Activated naive CD8-positive, alpha-beta T cell treated with anti-CD3 and anti-CD28 coated beads, Interleukin-2, amount 10 ng/mL, durations not matched to agents 7 days and 5 days (primary cell): ENCODE measurements at regions not wholly inside any gene's neighbourhood (a gene's known extent, or its start where the extent isn't known, plus 50 kb on each side); places are given as distances from the start of the nearest gene placed in this dataset.
A peak's percentile ranks its signal among the peaks of the same experiment; 100 is the strongest.

Experiments used
- ATAC-seq: fragments of 150-1000 bp; cut with Tn5 transposase; one replicate; pipeline ENCODE4 v1.10.0; 2021; ENCODE audit warnings: low read depth, moderate library complexity
- POLR2A ChIA-PET: fragments of 350-600 bp; sonication (Branson Sonifier 250); formaldehyde crosslinking; loops from one replicate; lab custom pipeline; 2021; ENCODE audit warnings: antibody characterized with exemption; lab: Charles Lee
- DNase-seq: peaks from one replicate; pipeline ENCODE4 v3.0.0; 2021
- H3K27ac Mint-ChIP-seq: one replicate; pipeline ENCODE4 v1.8.0; 2022; ENCODE audit warnings: mild to moderate bottlenecking, mixed read lengths
- H3K27me3 Mint-ChIP-seq: one replicate; pipeline ENCODE4 v1.8.0; 2022; ENCODE audit warnings: mild to moderate bottlenecking, moderate library complexity, mixed read lengths
- H3K36me3 Mint-ChIP-seq: one replicate; pipeline ENCODE4 v1.8.0; 2021; ENCODE audit warnings: mild to moderate bottlenecking, mixed read lengths
- H3K4me1 Mint-ChIP-seq: one replicate; pipeline ENCODE4 v1.8.0; 2021; ENCODE audit warnings: mixed read lengths
- H3K4me3 Mint-ChIP-seq: one replicate; pipeline ENCODE4 v1.8.0; 2022; ENCODE audit warnings: mild to moderate bottlenecking, moderate library complexity, mixed read lengths
- H3K9me3 Mint-ChIP-seq: one replicate; pipeline ENCODE4 v1.8.0; 2021; ENCODE audit warnings: mixed read lengths

DNA sequence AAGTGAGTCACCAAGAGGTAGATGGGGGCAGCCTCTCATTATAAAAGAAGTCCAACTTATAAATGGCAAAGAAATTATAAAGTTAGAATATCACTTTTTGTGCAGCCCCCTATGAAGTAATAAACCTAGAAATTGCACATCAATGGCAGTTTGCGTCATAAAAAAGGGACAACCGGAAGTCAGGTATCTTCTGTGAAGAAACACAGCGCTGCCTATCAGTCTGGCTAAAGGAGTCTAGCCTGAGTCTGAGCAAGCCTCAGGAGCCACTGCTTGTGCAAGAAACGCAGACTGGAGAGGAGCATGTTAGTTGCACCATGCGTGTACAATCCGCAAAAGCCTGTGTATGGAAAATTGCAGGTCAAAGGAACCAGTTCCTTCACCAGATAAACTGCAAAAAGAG, 178.4 kb downstream of the ARRDC4 start:
- POLR2A ChIA-PET, result no interaction called here
- no peak overlapping the region for H3K4me3 Mint-ChIP-seq
- no peaks in the 10 kb centered on the region for H3K4me1 Mint-ChIP-seq
- H3K27ac Mint-ChIP-seq, result no peak overlapping the region
- H3K36me3 Mint-ChIP-seq, result no peaks in the 10 kb centered on the region
- ATAC-seq (no peak), DNase-seq (no peak)
- H3K9me3 Mint-ChIP-seq, result no peaks in the 10 kb centered on the region
- peaks cover 8% of the 10 kb centered on the region for H3K27me3 Mint-ChIP-seq

DNA sequence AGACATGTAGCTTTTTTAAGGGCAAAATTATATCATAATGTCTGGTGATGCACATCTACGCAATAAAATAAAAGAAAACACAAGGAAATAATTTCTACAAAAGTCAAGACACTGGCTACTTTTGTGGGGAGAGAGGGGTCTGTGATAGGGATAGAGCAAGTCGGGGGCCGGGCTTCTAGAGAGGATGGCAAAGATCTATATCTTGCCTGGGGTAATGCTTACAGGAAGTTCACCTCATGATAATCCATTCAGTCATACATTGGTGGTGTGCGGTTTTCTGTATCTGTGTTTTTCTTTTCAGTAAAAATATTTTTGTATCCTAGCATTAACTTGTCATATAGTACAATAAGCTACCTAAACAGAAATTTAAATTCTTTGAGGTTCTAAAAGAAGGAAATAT, 178.8 kb downstream of the ARRDC4 start:
- Mint-ChIP-seq H3K9me3 (no peaks in the 10 kb centered on the region), H3K27me3 (peaks cover 8% of the 10 kb centered on the region), H3K4me1 (no peaks in the 10 kb centered on the region), H3K4me3 (no peak overlapping the region), H3K27ac (no peak overlapping the region), H3K36me3 (no peaks in the 10 kb centered on the region)
- POLR2A ChIA-PET, result no interaction called here
- no peak for ATAC-seq
- no peak for DNase-seq

DNA sequence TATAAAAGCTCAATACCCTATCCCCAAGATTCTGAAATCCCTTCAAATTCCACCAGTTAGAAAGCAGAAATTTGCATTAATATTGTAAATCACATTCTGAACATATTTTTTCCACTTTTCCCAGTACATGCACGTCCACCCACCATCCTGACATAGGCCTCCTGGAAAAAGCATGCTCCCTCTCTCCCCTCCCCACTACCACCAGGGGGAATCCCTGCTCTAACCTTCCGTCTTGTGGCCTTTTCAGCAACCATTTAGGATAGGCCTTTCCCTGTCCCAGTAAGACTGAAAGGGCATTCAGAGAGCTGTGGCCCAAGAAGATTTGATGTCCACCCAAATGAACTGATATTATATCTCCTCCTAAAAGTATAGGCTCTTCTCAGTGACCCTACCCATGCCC, 182.1 kb downstream of the ARRDC4 start:
- Mint-ChIP-seq H3K4me3 (no peak overlapping the region), H3K27ac (no peak overlapping the region), H3K9me3 (no peaks in the 10 kb centered on the region), H3K4me1 (no peaks in the 10 kb centered on the region), H3K27me3 (peaks cover 13% of the 10 kb centered on the region), H3K36me3 (no peaks in the 10 kb centered on the region)
- POLR2A ChIA-PET, result no interaction called here
- no peak for ATAC-seq
- no peak for DNase-seq

DNA sequence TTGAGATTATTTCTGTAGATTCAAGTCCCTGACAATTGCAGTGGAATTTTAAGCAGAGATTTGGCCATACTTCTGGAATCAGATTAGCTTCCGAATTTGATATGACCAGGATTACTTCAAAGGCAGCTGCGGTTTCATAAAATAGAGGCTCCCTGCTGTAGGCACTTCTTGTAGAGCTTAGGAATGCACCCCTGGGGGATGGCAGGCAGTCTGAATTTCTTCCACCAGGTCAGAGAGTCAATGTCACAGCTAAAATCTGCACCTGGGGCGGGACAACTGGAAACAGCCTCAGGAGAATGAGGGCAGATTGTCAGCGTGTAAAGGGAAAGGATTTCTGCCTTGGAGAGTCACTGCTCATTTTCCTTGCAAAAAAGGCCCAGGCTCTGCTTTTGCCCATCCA, 182.6 kb downstream of the ARRDC4 start:
- Mint-ChIP-seq H3K27me3 (peaks cover 11% of the 10 kb centered on the region), H3K4me1 (no peaks in the 10 kb centered on the region), H3K4me3 (no peak overlapping the region), H3K9me3 (no peaks in the 10 kb centered on the region), H3K36me3 (no peaks in the 10 kb centered on the region), H3K27ac (no peak overlapping the region)
- no peak for ATAC-seq
- no peak for DNase-seq
- POLR2A ChIA-PET, result no interaction called here

DNA sequence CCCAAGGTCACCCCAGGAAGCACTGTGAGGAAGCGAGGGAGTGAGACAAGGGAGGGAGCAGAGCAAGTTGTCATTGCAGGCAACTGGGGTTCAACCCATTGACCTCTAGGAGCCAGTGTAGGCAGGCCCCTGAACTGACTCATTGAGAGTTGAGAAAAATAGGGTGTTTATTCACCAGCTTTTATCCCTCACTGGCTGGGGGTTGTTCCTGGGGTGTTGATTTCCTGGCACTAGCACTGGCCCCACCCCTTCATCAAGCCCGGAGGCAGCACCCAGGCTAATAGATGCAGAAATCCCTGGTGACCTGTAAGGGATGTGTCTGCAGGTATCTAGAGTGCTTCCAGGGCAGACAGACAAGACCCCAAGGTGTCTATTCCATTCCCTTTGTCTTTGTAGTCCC, 183.9 kb downstream of the ARRDC4 start:
- no peaks in the 10 kb centered on the region for H3K36me3 Mint-ChIP-seq
- no peak for DNase-seq
- POLR2A ChIA-PET, result no interaction called here
- H3K27me3 Mint-ChIP-seq, result peaks cover 10% of the 10 kb centered on the region
- no peaks in the 10 kb centered on the region for H3K4me1 Mint-ChIP-seq
- ATAC-seq, result no peak
- no peak overlapping the region for H3K4me3 Mint-ChIP-seq
- H3K27ac Mint-ChIP-seq, result no peak overlapping the region
- no peaks in the 10 kb centered on the region for H3K9me3 Mint-ChIP-seq

DNA sequence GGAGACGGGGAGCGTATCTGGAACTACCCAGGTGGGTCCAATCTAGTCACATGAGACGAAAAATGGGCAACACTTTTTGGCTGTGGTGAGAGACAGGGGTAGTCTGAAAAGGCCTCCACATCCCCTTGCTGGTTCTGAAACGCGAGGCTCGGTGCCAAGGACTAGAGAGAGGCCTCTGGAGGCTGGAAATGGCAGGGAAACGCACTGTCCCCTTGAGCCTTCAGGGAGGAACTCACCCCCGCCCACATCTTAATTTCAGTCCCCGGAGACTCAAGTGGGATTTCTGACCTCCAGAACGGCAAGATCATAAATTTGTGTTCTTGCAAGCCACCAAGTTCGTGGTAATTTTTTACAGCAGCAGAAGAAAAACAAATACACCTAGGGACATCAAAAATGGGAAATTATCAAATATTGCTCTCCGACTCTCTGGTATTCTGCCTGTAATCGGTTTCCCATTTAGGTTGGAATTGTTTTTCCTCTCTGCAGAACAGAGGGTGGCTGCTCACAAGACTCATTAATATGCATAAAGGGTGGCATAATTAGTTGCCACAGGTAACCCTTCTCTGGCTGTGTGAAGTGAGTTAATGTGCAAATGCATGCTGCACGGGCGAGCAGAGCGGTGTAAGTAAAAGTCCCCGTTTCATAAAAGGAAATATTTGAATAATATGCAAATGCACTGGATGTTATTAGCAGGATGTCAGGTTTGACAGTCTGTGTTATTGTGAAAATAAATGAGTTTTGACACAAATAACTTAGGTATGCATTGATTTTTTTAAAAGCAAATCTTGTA, 185.7 kb downstream of the ARRDC4 start:
- H3K9me3 Mint-ChIP-seq, result no peaks in the 10 kb centered on the region
- H3K36me3 Mint-ChIP-seq, result no peaks in the 10 kb centered on the region
- POLR2A ChIA-PET, result no interaction called here
- no peak for ATAC-seq
- H3K27ac Mint-ChIP-seq, result no peak overlapping the region
- DNase-seq, result no peak
- H3K4me3 Mint-ChIP-seq, result no peak overlapping the region
- H3K27me3 Mint-ChIP-seq, result peaks cover 14% of the 10 kb centered on the region
- H3K4me1 Mint-ChIP-seq, result no peaks in the 10 kb centered on the region

DNA sequence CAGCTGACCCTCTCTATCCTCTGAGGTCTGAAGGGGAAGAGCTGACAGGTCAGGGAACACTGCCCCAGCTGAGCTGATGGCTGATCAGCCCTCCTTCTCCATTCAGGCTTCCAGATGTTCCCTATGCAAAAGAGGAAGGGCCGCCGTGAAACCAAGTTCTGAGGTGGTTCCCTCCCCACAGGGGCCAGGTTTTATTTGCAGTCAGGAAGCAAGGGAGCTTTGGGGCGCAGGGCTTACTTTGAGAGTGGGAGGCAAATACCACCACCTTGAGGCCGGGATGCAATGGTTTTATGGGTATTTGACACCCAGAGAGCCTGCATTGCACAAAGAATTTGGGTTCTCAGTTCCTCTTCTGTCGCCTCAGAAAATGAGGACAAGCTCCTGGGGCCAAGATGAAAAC, 186.9 kb downstream of the ARRDC4 start:
- H3K36me3 Mint-ChIP-seq, result no peaks in the 10 kb centered on the region
- no peak overlapping the region for H3K4me3 Mint-ChIP-seq
- no peaks in the 10 kb centered on the region for H3K4me1 Mint-ChIP-seq
- no peak for ATAC-seq
- DNase-seq, result no peak
- POLR2A ChIA-PET, result no interaction called here
- H3K9me3 Mint-ChIP-seq, result no peaks in the 10 kb centered on the region
- H3K27ac Mint-ChIP-seq, result no peak overlapping the region
- H3K27me3 Mint-ChIP-seq, result peaks cover 17% of the 10 kb centered on the region

DNA sequence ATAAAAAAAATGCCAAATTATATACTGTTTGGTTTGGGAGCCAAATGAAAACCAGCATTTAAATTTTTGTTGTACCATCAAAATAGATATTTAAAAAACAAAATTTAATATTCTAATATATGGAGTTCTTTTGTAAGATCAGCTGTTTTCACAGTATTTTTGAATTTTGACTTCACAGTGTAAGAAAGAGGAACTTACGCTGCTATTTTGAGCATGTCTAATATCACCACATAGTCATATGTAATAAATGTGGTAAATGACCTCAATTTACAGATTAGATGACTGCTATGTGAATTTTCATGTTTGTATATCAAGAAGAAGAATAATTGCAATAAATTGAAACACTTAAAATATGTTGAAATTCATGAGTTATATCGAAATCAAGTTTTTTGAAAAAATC, 189.6 kb downstream of the ARRDC4 start:
- peaks cover 29% of the 10 kb centered on the region for H3K27me3 Mint-ChIP-seq
- no peak overlapping the region for H3K4me3 Mint-ChIP-seq
- no peak overlapping the region for H3K27ac Mint-ChIP-seq
- no peaks in the 10 kb centered on the region for H3K36me3 Mint-ChIP-seq
- ATAC-seq (no peak), DNase-seq (no peak)
- POLR2A ChIA-PET, result no interaction called here
- H3K4me1 Mint-ChIP-seq, result no peaks in the 10 kb centered on the region
- peaks cover 3% of the 10 kb centered on the region for H3K9me3 Mint-ChIP-seq

DNA sequence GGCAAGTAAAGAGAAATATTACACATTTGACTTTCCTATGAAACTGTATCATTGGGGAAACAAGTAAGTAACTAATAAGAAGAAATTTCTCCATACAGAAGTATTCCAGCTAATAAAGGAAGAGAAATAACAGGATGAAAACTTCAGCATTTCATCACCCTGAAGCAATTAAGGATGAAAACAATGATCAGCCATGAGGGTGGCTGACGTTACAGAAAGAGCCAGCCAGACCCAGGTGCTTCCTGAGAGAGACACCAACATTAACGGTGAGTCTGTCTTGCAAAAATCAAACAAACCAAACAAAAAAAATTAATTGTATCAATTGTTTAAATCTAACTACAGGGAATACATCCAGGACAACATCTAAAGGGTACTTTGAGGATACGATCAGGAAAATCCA, 190.0 kb downstream of the ARRDC4 start:
- no peak for DNase-seq
- Mint-ChIP-seq H3K36me3 (no peaks in the 10 kb centered on the region), H3K27ac (no peak overlapping the region), H3K4me3 (no peak overlapping the region), H3K27me3 (peaks cover 29% of the 10 kb centered on the region), H3K4me1 (no peaks in the 10 kb centered on the region), H3K9me3 (peaks cover 5% of the 10 kb centered on the region)
- POLR2A ChIA-PET, result no interaction called here
- ATAC-seq, result no peak

DNA sequence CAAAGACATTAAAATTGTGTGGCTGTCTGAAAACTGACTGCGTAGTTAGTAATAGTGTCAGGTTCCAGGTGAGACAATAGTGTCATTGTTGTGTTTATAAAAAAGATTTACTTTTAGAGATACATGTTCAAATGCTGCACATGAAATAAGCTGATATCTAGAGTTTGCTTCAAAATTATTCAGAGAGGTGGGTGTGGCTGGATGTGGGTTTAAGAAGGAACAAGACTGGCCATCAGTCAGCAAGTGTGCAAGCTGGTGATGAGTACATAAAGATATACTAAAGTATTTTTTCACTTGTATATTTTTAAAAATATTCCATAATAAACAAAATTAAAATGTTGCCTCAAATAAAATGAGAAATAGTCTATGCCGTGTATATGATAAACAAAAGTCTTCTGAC, 190.6 kb downstream of the ARRDC4 start:
- H3K36me3 Mint-ChIP-seq, result no peaks in the 10 kb centered on the region
- no peak overlapping the region for H3K27ac Mint-ChIP-seq
- peaks cover 5% of the 10 kb centered on the region for H3K9me3 Mint-ChIP-seq
- no peak for DNase-seq
- H3K27me3 Mint-ChIP-seq, result peaks cover 32% of the 10 kb centered on the region
- POLR2A ChIA-PET, result no interaction called here
- H3K4me1 Mint-ChIP-seq, result no peaks in the 10 kb centered on the region
- ATAC-seq, result no peak
- no peak overlapping the region for H3K4me3 Mint-ChIP-seq

DNA sequence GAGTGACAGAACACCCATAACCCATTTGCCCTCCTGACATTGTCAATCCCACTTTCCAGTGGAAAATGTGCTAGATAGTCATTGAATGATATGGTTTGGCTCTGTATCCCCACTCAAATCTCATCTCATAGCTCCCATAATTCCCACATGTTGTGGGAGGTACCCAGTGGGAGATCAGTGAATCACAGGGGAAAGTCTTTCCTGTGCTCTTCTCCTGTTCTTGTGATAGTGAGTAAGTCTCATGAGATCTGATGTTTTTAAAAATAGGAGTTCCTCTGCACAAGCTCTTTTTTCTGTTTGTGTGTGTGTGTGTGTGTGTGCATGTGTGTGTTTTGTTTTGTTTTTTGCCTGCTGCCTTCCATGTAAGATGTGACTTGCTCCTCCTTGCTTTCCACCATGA, 191.7 kb downstream of the ARRDC4 start:
- Mint-ChIP-seq H3K4me1 (no peaks in the 10 kb centered on the region), H3K36me3 (no peaks in the 10 kb centered on the region), H3K27ac (no peak overlapping the region), H3K9me3 (peaks cover 5% of the 10 kb centered on the region), H3K27me3 (peaks cover 34% of the 10 kb centered on the region), H3K4me3 (no peak overlapping the region)
- DNase-seq, result no peak
- ATAC-seq, result no peak
- POLR2A ChIA-PET, result no interaction called here

DNA sequence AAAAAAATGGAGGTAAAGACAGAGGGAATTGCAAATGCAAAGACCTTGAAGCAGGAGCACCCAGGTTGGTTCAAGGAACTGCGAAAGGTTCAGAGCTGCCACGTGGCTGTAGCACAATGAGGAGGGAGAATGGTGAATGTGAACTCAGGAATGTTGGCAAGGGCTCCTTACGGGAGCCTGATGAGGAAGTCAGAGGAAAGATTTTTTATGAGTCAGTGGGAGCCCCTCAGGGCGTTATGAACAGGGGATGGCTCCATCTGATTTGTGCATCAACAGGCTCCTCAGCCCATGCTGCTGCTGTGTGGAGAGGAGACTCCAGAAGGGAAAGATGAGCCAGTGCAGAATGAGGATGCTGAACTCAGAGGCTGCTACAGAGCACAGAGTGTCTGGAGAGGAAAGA, 194.4 kb downstream of the ARRDC4 start:
- Mint-ChIP-seq H3K4me3 (no peak overlapping the region), H3K36me3 (no peaks in the 10 kb centered on the region), H3K27me3 (peaks cover 47% of the 10 kb centered on the region), H3K4me1 (peaks cover 8% of the 10 kb centered on the region), H3K9me3 (peaks cover 5% of the 10 kb centered on the region), H3K27ac (no peak overlapping the region)
- POLR2A ChIA-PET, result interaction anchor here (0.6 kb wide), 1 partner anchor 74 kb away, joined by 3 read pairs; no protein-coding TSS in a partner anchor
- no peak for ATAC-seq
- DNase-seq, result no peak

DNA sequence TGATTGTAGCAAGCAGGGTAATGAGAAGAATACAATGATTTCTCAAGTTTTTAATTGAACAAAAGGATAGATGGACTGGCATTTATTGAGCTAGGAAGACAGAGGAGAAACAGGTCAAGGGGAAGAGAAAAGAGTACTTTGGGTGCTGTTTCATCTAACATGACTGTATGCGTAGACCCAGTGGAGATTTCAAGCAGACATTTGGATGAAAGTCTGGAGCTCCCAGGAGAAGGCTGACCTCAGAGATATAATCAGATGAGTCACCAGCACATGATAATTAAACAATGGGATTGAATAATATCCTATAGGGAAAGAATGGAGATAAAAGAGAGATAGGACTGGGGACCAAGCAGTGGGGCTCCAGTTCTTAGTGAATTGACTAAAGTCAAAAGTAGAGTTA, 194.9 kb downstream of the ARRDC4 start:
- Mint-ChIP-seq H3K27me3 (peaks cover 45% of the 10 kb centered on the region), H3K9me3 (peaks cover 6% of the 10 kb centered on the region), H3K4me3 (no peak overlapping the region), H3K27ac (no peak overlapping the region), H3K4me1 (peaks cover 13% of the 10 kb centered on the region), H3K36me3 (peaks cover 2% of the 10 kb centered on the region)
- POLR2A ChIA-PET, result interaction anchor here (0.6 kb wide), 1 partner anchor 74 kb away, joined by 3 read pairs; no protein-coding TSS in a partner anchor
- DNase-seq (no peak), ATAC-seq (no peak)

DNA sequence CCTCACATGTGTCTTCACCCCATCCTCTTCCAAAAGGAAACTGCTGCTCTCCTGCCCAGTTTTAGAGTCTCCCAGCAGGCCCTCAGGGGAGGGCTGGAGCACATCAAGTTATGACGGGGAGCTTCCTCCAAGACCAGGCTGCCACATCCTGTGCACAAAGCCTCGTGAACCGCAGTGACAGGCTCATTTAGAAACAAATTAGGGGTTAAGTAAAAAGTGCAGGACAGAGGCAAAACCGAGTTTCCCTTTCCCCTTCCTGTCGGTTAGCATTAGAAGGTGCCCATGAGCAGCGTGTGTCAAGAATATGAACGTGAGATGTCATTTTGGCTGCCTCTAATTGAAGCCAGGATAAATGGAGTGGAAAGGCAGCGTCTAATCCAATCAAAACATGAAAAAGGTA, 199.7 kb downstream of the ARRDC4 start:
- H3K9me3 Mint-ChIP-seq, result peaks cover 3% of the 10 kb centered on the region
- peaks cover 24% of the 10 kb centered on the region for H3K4me1 Mint-ChIP-seq
- ATAC-seq (peak; percentile 97), DNase-seq (peak; percentile 71)
- peaks cover 28% of the 10 kb centered on the region for H3K27me3 Mint-ChIP-seq
- POLR2A ChIA-PET, result no interaction called here
- H3K4me3 Mint-ChIP-seq, result peak overlapping the region; percentile 75
- peaks cover 2% of the 10 kb centered on the region for H3K36me3 Mint-ChIP-seq
- H3K27ac Mint-ChIP-seq, result peak overlapping the region; percentile 95
